Gastrocnemius medialis (tissue), 4 donors: ENCODE measurements at regions not wholly inside any gene's neighbourhood (a gene's known extent, or its start where the extent isn't known, plus 50 kb on each side); places are given as distances from the start of the nearest gene placed in this dataset.

ENCODE experiments used
- POLR2A ChIP-seq, 2 donors: fragments of 450-650 bp; IDR thresholded peaks; one replicate each; pipeline ENCODE4 v1.6.1; 2017; ENCODE audit warnings: antibody characterized with exemption in 2 of 2, mild to moderate bottlenecking in 2 of 2, moderate library complexity in 2 of 2
- TF ChIP-seq, protein P1 (sequence below), 5 experiments: fragments of 450-650 bp in 3 of 5; fragments of 200-600 bp in 2 of 5; sonication (generic) in 2 of 5; IDR thresholded peaks in 4 of 5; conservative IDR thresholded peaks in 1 of 5; 1 replicate in 4 of 5; 2 replicates in 1 of 5; pipeline ENCODE4 v1.5.1; 2016 to 2019; ENCODE audit warnings: antibody characterized with exemption in 5 of 5, mild to moderate bottlenecking in 3 of 5, moderate library complexity in 3 of 5

DNA sequence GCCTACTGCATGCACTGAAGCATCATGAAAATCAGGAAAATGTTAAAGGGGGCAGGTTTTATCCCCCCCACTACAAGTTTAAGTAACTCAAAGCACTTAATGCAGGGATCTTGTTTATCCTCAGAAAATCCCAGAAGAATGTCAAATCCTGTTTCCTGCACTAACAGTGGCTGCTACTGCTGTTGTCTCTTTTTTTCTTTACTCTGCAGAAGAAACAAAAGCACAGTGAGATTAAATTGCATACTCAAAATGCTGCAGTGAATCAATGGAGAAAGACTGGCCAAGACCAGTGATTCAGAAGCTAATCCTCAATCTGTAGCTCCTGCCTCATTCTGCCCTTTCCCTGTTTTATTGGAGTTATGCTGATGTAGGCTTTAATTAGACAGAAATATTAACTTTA, 332.3 kb upstream of the FIGN start:
- TF ChIP-seq, protein P1, sequence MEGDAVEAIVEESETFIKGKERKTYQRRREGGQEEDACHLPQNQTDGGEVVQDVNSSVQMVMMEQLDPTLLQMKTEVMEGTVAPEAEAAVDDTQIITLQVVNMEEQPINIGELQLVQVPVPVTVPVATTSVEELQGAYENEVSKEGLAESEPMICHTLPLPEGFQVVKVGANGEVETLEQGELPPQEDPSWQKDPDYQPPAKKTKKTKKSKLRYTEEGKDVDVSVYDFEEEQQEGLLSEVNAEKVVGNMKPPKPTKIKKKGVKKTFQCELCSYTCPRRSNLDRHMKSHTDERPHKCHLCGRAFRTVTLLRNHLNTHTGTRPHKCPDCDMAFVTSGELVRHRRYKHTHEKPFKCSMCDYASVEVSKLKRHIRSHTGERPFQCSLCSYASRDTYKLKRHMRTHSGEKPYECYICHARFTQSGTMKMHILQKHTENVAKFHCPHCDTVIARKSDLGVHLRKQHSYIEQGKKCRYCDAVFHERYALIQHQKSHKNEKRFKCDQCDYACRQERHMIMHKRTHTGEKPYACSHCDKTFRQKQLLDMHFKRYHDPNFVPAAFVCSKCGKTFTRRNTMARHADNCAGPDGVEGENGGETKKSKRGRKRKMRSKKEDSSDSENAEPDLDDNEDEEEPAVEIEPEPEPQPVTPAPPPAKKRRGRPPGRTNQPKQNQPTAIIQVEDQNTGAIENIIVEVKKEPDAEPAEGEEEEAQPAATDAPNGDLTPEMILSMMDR (IDR thresholded peaks at IDR 0.05 in 4 of 5, conservative IDR thresholded peaks at IDR 0.05 in 1 of 5) = no peak
- TF ChIP-seq POLR2A (IDR thresholded peaks at IDR 0.05) = no peak
